ENCODE measurements at regions not wholly inside any gene's neighbourhood (a gene's known extent, or its start where the extent isn't known, plus 50 kb on each side); places are given as distances from the start of the nearest gene placed in this dataset.

DNA sequence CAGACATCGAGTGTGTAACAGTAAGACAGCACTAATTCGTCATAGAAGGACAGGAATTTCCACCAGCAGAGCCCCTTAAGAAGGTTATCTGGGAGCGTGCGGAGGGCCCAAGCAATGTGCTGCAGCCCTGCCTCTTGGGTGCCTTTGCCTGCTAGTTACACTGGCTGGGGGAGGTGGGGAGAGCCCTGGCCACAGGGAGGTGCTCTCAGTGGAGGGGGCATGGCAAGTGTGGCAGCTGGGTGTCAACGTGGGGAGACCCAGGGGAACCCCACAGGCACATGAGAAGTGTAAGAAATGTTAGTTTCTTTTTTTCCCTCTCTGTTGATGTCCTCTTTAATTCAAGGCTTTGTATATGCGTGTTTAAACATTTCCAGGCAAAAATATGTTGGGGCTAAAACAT, 50.9 kb upstream of the TMTC4 start:
- DNase-seq (ENCODE audit: low spot score): no peak

DNA sequence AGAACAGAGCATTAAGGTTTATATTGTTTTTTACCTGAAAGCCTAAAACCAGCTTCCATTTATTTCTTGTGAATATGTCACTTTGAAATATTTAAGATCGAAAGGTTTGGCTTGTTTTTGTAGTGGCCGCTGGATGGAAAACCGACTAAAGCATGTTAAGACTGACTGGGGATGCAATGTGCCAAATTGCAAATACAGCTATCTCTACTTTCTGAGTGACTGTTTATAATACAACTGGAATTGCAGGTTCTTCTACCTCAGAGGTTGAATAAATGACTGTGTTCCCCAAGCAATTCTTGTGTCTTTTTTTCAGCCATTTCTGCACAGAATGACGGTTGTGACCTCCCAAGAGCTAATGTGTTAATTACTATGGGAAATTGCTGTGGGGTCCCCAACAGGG, 50.0 kb upstream of the TMTC4 start:
- no peaks in the 10 kb centered on the region for H3K36me3 Mint-ChIP-seq (ENCODE audit: low read depth)

More for the DNA sequence above, 50.9 kb upstream of the TMTC4 start:
- Mint-ChIP-seq H3K4me1 (ENCODE audit: low read depth) (peaks cover 5% of the 10 kb centered on the region), H3K27ac (ENCODE audit: unreplicated experiment) (no peak overlapping the region), H3K36me3 (ENCODE audit: low read depth) (no peaks in the 10 kb centered on the region), H3K4me3 (ENCODE audit: unreplicated experiment) (no peak overlapping the region), H3K27me3 (ENCODE audit: low read depth) (no peaks in the 10 kb centered on the region), H3K9me3 (ENCODE audit: low read depth) (peaks cover 12% of the 10 kb centered on the region)
- TF ChIP-seq, protein P1, sequence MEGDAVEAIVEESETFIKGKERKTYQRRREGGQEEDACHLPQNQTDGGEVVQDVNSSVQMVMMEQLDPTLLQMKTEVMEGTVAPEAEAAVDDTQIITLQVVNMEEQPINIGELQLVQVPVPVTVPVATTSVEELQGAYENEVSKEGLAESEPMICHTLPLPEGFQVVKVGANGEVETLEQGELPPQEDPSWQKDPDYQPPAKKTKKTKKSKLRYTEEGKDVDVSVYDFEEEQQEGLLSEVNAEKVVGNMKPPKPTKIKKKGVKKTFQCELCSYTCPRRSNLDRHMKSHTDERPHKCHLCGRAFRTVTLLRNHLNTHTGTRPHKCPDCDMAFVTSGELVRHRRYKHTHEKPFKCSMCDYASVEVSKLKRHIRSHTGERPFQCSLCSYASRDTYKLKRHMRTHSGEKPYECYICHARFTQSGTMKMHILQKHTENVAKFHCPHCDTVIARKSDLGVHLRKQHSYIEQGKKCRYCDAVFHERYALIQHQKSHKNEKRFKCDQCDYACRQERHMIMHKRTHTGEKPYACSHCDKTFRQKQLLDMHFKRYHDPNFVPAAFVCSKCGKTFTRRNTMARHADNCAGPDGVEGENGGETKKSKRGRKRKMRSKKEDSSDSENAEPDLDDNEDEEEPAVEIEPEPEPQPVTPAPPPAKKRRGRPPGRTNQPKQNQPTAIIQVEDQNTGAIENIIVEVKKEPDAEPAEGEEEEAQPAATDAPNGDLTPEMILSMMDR (IDR thresholded peaks at IDR 0.05): no peak

More for the DNA sequence above, 50.0 kb upstream of the TMTC4 start:
- TF ChIP-seq, protein P1 (IDR thresholded peaks at IDR 0.05): no peak
- Mint-ChIP-seq H3K4me3 (ENCODE audit: unreplicated experiment) (no peak overlapping the region), H3K4me1 (ENCODE audit: low read depth) (peaks cover 5% of the 10 kb centered on the region), H3K27ac (ENCODE audit: unreplicated experiment) (no peak overlapping the region), H3K9me3 (ENCODE audit: low read depth) (peaks cover 12% of the 10 kb centered on the region), H3K27me3 (ENCODE audit: low read depth) (no peaks in the 10 kb centered on the region)
- no peak for DNase-seq (ENCODE audit: low spot score)
